ENCODE measurements at regions not wholly inside any gene's neighbourhood (a gene's known extent, or its start where the extent isn't known, plus 50 kb on each side); places are given as distances from the start of the nearest gene placed in this dataset.

- no peak for DNase-seq
- no peak for ATAC-seq
- intact Hi-C loops (cut with DNase I) = no loop called here
Measured at GRCh38 chr12:111045941-111046340, 125.6 kb upstream of the MYL2 start.

DNA sequence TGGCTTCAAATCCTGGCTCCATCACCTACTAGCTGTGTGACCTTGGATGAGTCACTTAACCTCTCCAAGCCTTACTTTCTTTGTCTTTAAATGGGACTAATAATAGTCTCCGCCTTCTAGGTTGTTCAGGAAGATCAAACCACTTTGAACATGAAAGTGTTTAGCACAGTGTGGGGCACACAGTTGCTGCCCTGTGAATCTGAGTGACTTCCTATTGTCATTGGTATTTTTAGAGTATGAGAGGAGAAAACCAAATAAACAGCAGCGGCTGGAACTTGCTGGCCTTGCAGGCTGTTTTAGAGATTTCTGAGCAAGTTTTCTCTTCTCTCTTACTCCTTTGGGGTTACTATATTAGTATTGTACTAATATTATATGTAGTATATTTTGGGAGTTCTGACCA, 120.7 kb upstream of the MYL2 start:
- intact Hi-C loops (cut with DNase I) = no loop called here
- ATAC-seq = no peak
- no peak for DNase-seq

DNA sequence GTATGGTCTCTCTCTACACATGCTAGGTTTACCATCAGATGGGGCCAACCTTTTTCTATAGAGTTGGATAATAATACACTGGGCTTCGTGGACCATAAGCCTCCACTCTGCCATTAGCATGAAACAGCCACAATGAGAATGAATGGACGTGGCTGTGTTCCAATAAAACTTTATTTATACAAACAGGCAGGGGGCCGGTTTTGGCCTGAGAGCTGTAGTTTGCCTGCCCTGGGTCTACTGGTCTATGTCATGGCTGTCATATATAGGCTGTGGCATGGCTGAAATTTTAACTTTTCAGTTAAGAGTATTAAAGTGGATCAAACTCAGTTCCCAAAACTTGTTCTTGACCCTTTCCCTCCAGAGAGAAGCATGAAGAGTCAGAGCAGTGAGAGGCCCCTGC, 120.3 kb upstream of the MYL2 start:
- intact Hi-C loops (cut with DNase I) = no loop called here
- DNase-seq = no peak
- no peak for ATAC-seq

DNA sequence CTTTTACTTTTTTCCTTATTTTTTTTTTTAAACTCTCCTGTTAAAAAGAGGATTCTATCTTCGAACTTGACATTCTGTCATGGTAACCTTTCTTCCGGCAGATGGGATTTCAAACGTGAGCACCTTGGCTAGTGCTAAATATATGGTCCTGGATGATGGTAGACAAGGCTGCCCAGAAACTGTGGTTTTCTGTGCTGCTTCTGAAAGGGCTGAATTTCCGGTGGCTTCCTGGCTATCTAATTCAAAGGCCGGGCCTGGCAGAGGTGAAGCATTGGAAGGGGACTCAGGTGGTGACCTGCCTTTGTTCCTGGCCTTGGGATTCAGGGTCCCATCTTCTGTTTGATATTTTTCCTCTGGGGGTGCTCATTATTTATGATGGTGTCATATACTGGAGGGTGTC, 118.6 kb upstream of the MYL2 start:
- intact Hi-C loops (cut with DNase I) = no loop called here
- DNase-seq = no peak
- ATAC-seq = no peak

GRCh38 chr12:111038077-111038476, 117.7 kb upstream of the MYL2 start:
- intact Hi-C loops (cut with DNase I) = no loop called here
- ATAC-seq (no peak), DNase-seq (no peak)

DNA sequence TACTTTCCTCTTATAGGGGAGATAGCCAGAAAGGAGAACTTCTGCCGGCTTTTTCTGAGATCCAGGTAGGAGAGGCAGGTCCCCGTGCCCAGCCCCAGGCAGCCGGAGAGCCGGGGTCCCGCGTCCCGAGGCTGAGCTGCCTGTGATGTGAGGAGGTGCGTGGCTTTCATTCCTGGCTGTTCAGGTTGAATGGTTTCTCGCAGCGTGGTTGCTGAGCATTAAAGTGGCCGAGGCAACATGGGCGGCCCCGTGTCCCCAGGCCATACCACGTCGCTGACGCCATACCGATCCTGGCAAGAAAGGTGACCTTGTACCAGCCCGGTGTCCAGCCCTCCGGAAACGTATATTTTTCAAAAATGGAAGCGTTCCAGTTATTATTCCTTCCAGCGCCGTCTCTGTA, 116.7 kb upstream of the MYL2 start:
- no peak for ATAC-seq
- intact Hi-C loops (cut with DNase I) = no loop called here

DNA sequence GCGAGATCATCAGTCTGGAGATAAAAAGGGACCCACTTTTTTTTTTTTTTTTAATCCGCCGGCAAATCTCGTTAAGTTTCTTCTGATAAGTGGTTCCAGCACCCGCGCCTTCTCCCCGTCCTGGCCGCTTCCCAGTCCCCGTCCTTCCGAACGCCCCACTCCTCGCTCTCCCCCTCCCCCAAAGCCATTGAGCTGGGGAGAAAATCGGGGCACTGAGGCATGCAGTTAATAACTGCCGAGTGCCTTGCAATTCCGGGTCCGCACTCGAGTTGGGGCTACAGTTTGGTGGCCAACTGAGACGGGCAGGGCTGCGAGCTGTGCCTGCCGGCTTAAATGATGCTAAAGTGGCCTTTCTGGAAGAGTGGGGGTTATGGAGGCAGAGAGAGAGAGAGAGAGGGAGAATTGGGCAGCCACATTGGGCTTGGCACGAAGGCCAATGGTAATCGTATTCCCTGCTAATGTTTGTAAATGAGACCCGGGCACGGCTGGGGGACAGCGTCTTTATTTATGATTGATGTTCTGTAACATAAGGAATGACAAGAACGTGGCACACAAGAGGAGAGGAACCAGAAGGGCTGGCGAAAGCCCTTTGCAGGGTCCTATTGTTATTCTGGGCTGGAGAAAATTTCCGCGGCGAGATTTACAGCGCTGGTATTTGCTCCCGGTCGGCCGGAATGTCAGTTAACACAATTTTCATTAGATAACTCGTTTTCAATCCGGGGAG, 115.4 kb upstream of the MYL2 start:
- DNase-seq = no peak
- intact Hi-C loops (cut with DNase I) = no loop called here
- ATAC-seq = no peak

More for the DNA sequence above, 116.7 kb upstream of the MYL2 start:
- no peak for DNase-seq

- intact Hi-C loops (cut with DNase I) = no loop called here
- ATAC-seq = no peak
- no peak for DNase-seq
Measured at GRCh38 chr12:111034886-111035577, 114.7 kb upstream of the MYL2 start.

DNA sequence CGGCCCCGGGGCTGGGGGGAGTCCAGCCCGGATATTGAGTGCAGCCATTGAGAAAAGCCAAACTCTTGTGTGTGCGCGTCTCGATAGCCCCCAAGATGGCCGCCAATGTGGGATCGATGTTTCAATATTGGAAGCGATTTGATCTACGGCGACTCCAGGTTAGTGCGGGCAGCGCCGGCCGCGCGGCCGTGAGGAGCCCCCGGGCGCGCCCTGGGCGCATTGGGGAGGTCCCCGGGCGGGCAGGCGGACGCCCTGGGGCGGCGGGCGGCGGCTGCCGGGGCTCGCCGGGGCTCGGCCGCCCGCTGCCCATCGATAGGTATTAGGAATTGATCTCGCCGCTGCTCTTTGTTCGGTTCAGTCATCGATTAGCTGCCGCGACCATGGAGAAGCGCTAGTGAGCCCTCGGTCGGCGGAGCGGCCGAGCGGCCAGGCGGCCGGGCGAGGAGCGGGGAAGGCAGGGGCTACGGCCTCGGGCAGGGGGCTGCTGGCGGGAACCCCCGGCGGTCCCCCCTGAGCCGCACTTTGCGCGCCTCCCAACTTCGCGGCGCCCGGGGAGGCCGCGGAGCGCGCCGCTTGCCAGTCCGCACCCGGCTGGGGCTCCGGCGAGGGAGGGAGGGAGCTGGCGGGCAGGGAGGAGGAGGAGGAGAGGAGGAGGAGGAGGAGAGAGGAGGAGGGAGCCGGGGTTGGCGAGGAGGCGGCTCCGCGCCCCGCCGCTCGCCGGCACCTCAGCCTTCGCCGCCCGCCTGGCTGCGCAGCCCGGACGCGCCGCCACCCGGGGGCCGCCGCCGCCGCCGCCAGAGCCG, 113.9 kb upstream of the MYL2 start, which contains the start of gene CUX2:
TSS of gene CUX2 (plus strand) at position 83 of the 803 bp plus-strand sequence.
- no peak for DNase-seq
- intact Hi-C loops (cut with DNase I) = no loop called here

DNA sequence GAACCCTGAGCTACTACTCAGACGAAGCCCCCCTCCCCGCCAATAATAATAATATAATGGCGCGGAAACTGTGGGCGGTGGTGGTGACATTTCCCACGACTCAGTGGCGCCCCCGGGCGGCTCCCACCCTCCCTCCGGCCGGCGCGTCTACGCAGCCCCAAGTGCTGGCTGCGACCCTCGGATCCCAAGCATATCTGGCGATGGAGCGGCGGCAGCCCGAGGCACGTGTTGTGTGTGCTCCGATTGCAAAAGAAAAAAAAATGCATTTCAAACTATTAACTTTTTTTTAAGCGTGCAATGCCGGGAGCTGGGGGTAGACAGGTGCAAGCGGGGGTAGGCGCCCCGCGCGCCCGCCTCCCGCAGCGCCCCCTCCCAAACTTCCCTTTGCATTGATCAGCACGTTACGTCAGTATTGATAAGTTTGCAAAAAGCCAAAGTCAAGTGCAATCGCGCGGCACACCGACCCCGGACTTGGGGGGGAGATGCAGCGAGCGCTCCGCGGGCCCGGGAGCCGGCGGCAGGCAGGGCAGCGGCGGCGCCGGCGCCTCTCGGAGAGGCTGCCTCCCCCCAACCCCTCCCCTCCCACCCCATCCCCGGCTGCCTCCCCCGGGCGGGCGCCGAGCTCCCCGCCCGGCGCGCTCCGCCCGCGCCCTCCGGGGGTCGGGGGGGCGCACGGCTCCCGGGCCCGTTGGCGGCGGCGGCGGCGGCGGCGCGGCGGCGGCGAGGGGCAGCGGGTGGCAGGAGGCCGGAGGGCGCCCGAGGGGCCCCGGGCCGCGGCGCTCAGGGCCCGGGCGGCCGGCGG, 113.1 kb upstream of the MYL2 start:
- intact Hi-C loops (cut with DNase I) = no loop called here
- DNase-seq = no peak
- no peak for ATAC-seq

More for the DNA sequence above, 113.9 kb upstream of the MYL2 start, which contains the start of gene CUX2:
- ATAC-seq = no peak

DNA sequence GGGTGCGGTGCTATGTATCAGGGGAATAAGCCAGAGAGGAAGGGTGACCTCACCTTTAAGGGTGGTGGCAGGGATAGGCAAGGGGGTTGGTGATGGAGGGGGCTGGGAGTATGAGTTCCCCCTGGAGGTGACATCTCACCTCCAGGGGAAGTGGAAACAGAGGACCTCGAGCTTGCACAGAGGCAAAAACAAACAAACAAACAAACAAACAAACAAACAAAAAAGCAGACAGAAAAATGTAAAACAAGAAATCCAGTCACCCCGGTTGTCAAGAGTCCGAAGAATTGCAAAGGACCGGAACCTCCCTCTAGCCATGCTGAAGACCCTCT, 112.2 kb upstream of the MYL2 start:
- DNase-seq (no peak), ATAC-seq (no peak)
- intact Hi-C loops (cut with DNase I) = no loop called here

DNA sequence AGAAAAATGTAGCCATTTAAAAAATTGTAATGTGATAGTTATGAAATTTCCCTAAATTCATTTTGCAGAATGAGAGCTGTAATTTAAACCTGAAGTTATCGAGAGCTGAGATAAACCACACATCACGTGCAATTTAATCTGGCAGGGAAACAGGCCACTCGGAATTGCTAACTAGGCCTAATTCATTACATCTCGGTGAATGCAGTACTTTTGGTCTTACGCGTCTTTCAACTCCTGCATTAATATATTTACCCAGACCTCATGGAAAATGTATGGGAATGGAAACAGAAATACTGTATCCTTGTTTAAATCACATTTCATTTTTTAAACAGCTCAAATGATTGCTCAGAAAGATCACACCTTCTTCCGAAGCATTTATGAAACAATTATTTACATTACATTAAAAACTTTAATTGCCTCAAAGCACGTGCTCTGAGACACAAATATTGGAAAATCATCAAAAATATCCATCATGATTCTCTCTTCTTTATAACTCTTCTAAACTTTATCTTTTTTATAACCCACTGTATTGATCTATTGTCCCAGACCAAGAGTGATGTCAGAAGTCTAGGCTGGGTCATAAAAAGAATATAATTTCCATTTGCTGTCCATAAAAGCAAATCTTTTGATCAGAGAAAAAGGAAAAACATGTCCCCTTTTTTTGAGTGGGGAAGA, 111.7 kb upstream of the MYL2 start:
- ATAC-seq (no peak), DNase-seq (no peak)
- intact Hi-C loops (cut with DNase I) = no loop called here

DNA sequence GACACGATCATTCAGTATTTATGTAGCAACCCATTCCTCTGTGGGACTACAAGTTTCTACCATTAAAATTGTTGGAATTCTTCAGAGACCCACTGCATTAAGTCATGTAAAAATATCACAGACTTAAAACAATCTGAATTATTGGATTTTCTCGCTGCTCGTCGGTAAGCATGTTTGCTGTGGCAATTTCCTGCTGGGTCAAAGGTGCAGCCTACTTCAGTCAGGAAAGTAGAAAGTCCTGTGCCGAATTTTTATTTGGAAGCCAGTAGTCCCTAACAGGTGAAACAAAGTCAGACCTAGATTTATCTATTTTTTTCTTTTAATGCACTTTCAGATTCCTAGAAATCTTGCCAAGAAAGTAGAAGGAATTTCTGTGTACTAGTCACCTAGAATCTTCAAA, 110.4 kb upstream of the MYL2 start:
- ATAC-seq = no peak
- DNase-seq = no peak
- intact Hi-C loops (cut with DNase I) = no loop called here

- no peak for DNase-seq
- no peak for ATAC-seq
- intact Hi-C loops (cut with DNase I) = loop anchor here in 1 of 2 donors (10.0 kb wide), 1 partner anchor 265 kb away; no protein-coding TSS in a partner anchor
Measured at GRCh38 chr12:111029732-111030131, 109.4 kb upstream of the MYL2 start.

- DNase-seq = no peak
- no peak for ATAC-seq
- intact Hi-C loops (cut with DNase I) = loop anchor here in 1 of 2 donors (10.0 kb wide), 1 partner anchor 265 kb away; no protein-coding TSS in a partner anchor
Measured at GRCh38 chr12:111029305-111029704, 108.9 kb upstream of the MYL2 start.

GRCh38 chr12:111028830-111029229, 108.5 kb upstream of the MYL2 start:
- DNase-seq (no peak), ATAC-seq (no peak)
- intact Hi-C loops (cut with DNase I) = loop anchor here in 1 of 2 donors (10.0 kb wide), 1 partner anchor 266 kb away; no protein-coding TSS in a partner anchor

GRCh38 chr12:111027431-111027830, 107.1 kb upstream of the MYL2 start:
- no peak for DNase-seq
- intact Hi-C loops (cut with DNase I) = loop anchor here in 1 of 2 donors (10.0 kb wide), 1 partner anchor 267 kb away; no protein-coding TSS in a partner anchor
- ATAC-seq = no peak

DNA sequence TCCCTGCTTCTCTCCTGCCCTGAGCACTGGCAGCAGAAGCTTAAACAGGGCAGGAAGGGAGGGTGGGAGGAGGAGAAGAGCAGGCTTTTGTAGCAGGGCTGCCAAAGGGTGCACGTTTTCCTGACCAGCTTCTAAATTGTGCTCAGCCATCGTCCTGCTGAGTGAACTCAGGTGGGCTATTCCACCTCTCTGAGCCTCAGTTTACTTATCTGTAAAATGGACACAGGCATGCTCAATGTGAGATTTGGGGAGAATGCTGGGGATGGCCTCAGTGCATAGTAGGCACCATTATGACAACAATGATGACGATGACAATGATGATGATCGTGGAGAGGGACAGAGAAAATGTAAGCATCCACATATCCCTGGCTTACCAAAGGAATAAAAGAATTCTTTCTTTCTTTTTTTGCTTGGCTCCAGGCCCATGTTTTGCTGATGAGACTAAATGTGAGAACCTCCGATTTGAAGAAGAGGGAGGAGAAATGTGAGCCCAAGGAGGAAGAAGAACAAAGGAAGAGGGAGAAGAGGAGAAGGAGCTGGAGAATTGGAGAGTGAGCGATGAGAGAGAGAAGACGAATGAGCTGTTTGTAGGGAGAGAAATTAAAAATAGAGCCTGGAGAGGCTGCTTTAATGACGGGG, 105.5 kb upstream of the MYL2 start:
- no peak for ATAC-seq

More for the DNA sequence above, 105.5 kb upstream of the MYL2 start:
- intact Hi-C loops (cut with DNase I) = loop anchor here (2.0 to 10.0 kb wide), 2 partner anchors 269 to 273 kb away; no protein-coding TSS in a partner anchor
- no peak for DNase-seq

Measured in left cardiac atrium (tissue), 4 donors.